K562 (cell line): ENCODE measurements at regions not wholly inside any gene's neighbourhood (a gene's known extent, or its start where the extent isn't known, plus 50 kb on each side); places are given as distances from the start of the nearest gene placed in this dataset.

ENCODE experiments used
- ETS2 ChIP-seq: IDR thresholded peaks from 2 replicates; pipeline ENCODE4 v1.6.1; 2016; ENCODE audit warnings: borderline replicate concordance, missing genetic modification characterization, mild to moderate bottlenecking, moderate library complexity, missing compliant biosample characterization; ENCODE audit not compliant: poor library complexity, severe bottlenecking
- TF ChIP-seq, protein P1 (sequence below), 3 experiments: IDR thresholded peaks in 2 of 3; conservative IDR thresholded peaks in 1 of 3; 2 replicates each; pipeline ENCODE4 v1.5.1; 2011 to 2012; ENCODE audit warnings: low read length in 3 of 3, mild to moderate bottlenecking in 3 of 3, control low read depth in 2 of 3, improper control_type of control experiment in 1 of 3, inconsistent platforms in 1 of 3, low read depth in 1 of 3, mixed read lengths in 1 of 3, moderate library complexity in 1 of 3; ENCODE audit not compliant: insufficient read depth in 2 of 3

DNA sequence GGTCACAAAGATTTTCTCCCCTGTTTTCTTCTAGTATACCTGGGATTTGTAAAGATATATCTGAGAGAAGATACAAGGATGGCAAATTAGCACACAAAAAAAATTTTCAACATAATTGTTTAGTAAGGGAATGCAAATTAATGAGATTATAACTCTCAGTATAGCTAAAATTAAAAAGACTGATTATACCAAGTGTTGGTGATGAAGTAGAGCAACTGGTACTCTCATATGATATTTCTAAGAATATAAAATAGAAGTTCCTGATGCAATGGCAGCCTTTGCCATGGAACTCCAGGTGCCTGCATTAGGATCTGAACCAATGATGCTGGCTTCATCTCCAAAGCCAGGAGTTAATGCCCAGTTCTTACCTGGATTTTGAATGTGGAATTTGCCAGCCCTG is 51.4 kb upstream of the KIAA1217 start (continued):
- TF ChIP-seq, protein P1, sequence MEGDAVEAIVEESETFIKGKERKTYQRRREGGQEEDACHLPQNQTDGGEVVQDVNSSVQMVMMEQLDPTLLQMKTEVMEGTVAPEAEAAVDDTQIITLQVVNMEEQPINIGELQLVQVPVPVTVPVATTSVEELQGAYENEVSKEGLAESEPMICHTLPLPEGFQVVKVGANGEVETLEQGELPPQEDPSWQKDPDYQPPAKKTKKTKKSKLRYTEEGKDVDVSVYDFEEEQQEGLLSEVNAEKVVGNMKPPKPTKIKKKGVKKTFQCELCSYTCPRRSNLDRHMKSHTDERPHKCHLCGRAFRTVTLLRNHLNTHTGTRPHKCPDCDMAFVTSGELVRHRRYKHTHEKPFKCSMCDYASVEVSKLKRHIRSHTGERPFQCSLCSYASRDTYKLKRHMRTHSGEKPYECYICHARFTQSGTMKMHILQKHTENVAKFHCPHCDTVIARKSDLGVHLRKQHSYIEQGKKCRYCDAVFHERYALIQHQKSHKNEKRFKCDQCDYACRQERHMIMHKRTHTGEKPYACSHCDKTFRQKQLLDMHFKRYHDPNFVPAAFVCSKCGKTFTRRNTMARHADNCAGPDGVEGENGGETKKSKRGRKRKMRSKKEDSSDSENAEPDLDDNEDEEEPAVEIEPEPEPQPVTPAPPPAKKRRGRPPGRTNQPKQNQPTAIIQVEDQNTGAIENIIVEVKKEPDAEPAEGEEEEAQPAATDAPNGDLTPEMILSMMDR (IDR thresholded peaks at IDR 0.05 in 2 of 3, conservative IDR thresholded peaks at IDR 0.05 in 1 of 3; ENCODE audit: insufficient read depth in 2 of 3, low read depth in 1 of 3, low read length in 3 of 3), result no peak
- TF ChIP-seq ETS2 (tag), result no peak
